Dermis microvascular lymphatic vessel endothelial cell (primary cell): ENCODE measurements at regions not wholly inside any gene's neighbourhood (a gene's known extent, or its start where the extent isn't known, plus 50 kb on each side); places are given as distances from the start of the nearest gene placed in this dataset.
"Not testable (repeated sequence)": the region's sequence is repeated elsewhere in the genome, so short reads cannot be mapped to it uniquely, and the experiment has no call there.

Source experiments
- DNase-seq, 2 donors: peaks; one replicate each; pipeline versions ENCODE4 v3.0.0 to v3.0.0-alpha.2; 2010; ENCODE audit warnings: low read depth in 2 of 2

- DNase-seq: no peak
These were observed 1871.5 kb downstream of the ARAP2 start for GRCh38 chr4:34372815-34373214.

GRCh38 chr4:34373456-34373855 lies 1870.9 kb downstream of the ARAP2 start:
- no peak for DNase-seq

GRCh38 chr4:34412233-34412632 lies 1832.1 kb downstream of the ARAP2 start:
- no peak for DNase-seq

GRCh38 chr4:34412911-34413310 lies 1831.4 kb downstream of the ARAP2 start:
- DNase-seq: no peak

- DNase-seq: no peak
These were observed 1827.2 kb downstream of the ARAP2 start for GRCh38 chr4:34417160-34417559.

- DNase-seq: no peak
These were observed 1824.4 kb downstream of the ARAP2 start for GRCh38 chr4:34419871-34420270.

GRCh38 chr4:34422472-34423175 lies 1821.7 kb downstream of the ARAP2 start:
- DNase-seq: no peak

- no peak for DNase-seq
These were observed 1811.6 kb downstream of the ARAP2 start for GRCh38 chr4:34432706-34433105.

- not testable (repeated sequence) for DNase-seq
These were observed 1809.9 kb downstream of the ARAP2 start for GRCh38 chr4:34434377-34434776.

- DNase-seq: no peak
These were observed 1780.1 kb downstream of the ARAP2 start for GRCh38 chr4:34464196-34464595.

GRCh38 chr4:34466411-34466810 lies 1777.9 kb downstream of the ARAP2 start:
- no peak for DNase-seq

GRCh38 chr4:34469516-34469915 lies 1774.8 kb downstream of the ARAP2 start:
- DNase-seq: no peak

GRCh38 chr4:34485252-34485651 lies 1759.1 kb downstream of the ARAP2 start:
- DNase-seq: no peak

GRCh38 chr4:34486461-34487363 lies 1757.6 kb downstream of the ARAP2 start:
- no peak for DNase-seq

- DNase-seq: no peak
These were observed 1751.9 kb downstream of the ARAP2 start for GRCh38 chr4:34492414-34492813.

GRCh38 chr4:34502086-34502485 lies 1742.2 kb downstream of the ARAP2 start:
- DNase-seq: no peak

- DNase-seq: not testable (repeated sequence)
These were observed 1739.6 kb downstream of the ARAP2 start for GRCh38 chr4:34504731-34505130.

- DNase-seq: not testable (repeated sequence)
These were observed 1737.7 kb downstream of the ARAP2 start for GRCh38 chr4:34506511-34507092.

- DNase-seq: no peak
These were observed 1731.7 kb downstream of the ARAP2 start for GRCh38 chr4:34512616-34513015.

- DNase-seq: no peak
These were observed 1727.8 kb downstream of the ARAP2 start for GRCh38 chr4:34516524-34516923.

- no peak for DNase-seq
These were observed 1709.4 kb downstream of the ARAP2 start for GRCh38 chr4:34534916-34535315.

GRCh38 chr4:34566091-34566490 lies 1678.2 kb downstream of the ARAP2 start:
- DNase-seq: no peak
